NCI-H2107 treated with DMSO at 0.1 percent for 48 hours (cell line): ENCODE measurements at regions not wholly inside any gene's neighbourhood (a gene's known extent, or its start where the extent isn't known, plus 50 kb on each side); places are given as distances from the start of the nearest gene placed in this dataset.

Experiments used
- DNase-seq: peaks from one replicate; lab custom pipeline; 2025; ENCODE audit not compliant: unreplicated experiment; lab: John Stamatoyannopoulos, UW

DNA sequence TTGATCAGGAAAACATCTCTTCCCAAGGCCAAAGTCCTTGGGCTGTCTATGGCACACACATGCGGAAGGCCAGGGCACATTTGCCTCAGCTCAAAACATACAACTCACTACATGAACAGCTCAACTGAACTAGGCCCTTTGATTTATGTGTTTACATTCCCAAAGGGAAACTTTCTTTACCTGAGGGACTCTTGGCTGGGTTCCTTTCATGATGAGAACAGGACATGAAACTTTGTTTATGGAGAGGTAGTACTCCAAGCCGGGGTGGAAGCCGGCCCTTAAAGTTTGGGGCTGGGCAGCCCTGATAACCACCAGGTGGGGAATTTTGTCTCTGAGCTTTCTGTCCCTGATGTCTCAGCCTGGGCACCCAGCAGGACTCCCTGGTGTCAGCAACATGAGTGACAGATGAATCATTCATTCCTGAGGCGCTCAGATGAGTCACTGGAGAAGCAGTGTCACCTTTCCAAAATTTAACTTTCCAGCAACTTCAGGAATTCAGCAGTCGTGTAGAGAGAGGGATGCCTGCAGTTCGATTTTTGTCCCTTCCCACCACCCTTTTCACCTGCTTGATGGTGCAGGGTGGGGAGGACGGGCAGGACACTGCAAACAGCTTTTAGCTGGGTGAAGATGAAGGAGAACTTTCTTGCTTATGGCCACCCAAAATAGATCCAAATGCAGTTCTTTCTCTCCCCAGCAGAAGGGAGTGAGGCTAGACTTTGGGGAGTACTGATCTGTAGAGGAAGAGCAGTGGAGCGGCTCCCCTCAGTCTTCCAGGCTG is 331.6 kb downstream of the DYSF start:
- no peak for DNase-seq

DNA sequence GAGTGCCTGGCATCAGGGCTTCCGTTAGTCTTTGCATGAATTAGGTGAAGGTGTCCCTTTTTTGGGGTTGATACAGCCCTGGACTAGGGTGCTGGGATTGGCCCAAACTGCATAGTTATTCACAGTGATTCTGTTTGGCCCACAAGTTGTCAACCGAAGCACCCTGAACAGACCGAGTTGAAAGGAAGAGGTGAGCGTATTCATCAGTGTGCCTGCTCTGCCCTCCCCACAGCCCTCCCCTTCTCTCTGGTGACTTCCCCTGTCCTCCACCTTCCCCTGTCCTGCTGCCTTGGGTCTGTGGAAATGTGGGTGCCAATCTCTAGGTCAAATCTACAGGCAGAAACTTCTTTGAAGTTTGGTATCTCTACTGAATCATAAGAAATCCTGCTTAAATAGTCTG is 330.5 kb downstream of the DYSF start:
- no peak for DNase-seq

DNA sequence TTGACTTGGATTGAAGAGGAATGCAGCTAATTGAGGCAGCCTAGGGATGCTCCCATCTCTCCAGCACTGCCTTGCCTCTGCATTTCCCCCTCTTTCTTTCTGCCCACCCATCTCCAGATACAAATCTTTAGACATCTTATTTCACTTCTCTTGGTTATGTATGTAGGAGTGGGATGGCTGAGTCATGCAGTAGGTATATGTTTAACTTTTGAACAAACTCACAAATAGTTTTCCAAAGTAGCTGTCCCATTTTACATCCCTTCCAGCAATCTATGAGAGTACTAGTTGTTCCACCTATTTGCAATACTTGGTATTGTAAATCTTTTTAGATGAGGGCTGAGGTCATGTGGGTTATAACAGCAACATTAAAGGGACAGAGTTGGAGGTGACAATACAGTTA is 329.9 kb downstream of the DYSF start:
- no peak for DNase-seq

DNA sequence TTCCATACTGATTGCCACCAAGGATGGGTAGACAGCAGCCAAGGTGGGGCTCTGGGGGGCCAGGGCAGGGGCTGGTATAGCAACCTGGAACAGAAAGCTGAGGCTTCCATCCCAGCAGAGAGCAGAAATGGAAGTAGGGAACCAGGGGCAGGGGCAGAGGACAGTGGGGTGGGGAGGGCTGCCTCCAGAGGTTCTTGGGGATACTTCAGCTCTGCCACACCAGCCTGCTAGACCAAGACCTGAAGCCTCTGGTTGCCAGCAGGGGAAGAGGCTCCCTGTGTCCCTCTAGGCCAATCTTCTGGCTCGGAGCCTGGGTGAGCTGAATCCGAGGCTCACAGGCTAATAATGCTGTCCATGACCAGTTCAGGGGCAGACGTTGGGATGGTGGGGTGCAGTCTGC is 329.0 kb downstream of the DYSF start:
- no peak for DNase-seq

DNA sequence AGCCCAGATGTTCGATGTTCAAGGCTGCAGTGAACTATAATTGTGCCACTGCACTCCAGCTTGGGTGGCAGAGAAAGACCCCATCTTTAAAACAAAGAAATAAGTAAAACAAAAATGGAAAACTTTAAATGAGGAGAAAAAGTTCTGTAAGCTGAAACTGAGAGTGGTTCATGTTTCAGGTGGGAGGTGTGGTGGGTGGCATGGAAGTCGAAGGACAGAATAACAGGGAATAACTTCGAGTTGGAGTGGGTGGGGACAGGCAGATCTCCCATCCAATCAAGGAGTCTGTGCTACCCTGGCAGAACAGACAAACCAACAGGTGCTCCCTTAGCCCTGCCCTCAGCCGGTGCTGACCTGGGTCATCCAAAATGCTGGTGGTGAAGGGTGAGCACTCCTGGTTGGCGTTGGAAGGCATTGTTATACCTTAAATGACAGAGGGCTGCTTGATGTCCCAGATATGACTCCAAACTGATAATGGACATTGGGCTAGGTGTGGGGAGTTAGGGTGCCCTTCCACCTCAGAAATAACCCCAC is 328.4 kb downstream of the DYSF start:
- DNase-seq: no peak

DNA sequence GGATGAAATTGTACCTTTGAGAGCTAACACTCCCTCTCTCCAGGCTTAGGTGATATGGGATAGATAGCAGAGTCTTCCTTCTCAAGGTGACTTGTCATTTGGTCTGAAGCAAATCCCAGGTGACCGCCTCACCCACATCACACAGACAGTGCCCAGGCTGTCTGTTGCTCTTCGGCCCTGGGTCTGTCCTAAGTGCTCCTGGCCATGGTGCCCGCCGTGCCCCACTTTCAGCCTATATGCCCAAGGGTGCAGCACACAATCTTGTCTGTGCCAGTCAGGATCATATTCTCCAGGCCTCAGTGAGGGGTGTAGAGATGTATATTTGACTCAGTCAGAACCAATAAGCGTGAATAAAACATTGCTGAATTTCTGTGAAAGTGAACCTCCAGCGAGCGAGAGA is 326.8 kb downstream of the DYSF start:
- DNase-seq: no peak

DNA sequence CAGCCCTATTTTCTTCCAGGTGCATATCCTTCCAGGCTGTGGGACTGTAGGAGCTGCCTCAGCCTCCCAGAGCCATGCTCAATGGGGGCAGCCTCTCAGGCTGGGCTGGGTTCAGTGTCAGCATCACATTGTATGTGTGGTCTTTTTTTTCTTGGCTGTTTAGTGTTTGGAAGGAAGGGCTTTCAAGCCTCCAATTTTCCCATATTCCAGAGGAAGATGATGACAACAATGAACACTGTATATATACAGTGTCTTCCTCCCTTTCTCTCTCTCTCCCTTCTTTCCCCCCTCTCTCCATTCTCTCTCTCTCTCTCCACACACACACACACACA is 326.4 kb downstream of the DYSF start:
- DNase-seq: no peak

DNA sequence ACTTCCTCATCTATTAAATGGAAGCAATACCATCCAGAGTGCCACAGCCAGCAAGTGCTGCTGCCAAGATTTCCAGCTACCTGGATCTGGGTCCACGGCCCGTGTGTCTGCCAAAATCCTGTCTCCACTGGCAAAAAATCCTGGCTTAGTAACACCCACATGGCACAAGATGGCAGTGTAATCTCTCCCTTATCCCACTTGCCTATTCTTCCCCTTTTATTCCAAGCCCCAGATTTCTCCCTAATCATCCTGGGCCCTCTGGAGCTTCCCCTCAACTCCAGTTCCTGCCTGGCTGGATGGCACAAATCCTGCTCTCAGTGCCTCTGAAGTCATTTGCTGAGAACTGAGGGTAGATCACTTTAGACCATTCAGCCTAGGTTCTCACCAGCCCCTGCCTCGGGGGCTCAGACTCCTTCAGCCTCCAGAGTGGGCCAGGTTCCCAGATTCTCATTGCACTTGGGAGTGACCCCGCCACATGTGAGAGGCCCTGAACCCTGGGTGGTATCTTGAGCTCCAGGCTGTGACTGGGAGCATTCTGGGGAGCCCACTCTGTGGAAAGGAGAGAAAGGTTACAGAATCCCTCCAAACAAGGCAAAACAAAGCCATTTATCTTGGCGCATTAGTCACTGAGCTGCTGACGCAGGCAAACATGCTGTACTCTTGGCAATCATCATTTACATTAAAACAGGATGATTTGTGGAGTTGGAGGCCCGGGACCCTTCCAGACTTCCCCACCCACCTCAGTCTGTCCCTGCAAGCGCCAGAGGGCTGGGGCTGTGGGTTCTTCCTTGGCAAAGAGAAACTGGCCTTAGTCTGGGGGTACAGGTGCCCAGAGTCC is 325.8 kb downstream of the DYSF start:
- no peak for DNase-seq

DNA sequence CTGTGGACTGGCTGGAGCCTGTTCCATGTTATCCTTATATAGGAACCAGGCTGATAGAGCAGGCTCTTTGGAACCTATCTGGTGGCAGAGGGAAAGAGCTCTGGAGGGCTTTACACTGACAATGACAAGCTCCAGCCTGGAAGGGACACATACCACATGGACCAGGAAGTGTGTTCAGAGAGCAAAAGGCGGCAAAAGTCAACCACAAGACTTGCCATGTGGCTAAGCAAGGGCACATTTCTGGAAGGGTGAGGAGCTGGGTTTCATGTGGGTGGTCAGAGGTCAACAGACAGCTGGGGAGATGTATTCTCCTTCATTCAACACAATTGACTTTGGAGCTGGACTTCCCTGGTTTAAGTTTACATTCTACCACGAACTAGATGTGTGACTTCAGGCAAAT is 325.2 kb downstream of the DYSF start:
- no peak for DNase-seq

DNA sequence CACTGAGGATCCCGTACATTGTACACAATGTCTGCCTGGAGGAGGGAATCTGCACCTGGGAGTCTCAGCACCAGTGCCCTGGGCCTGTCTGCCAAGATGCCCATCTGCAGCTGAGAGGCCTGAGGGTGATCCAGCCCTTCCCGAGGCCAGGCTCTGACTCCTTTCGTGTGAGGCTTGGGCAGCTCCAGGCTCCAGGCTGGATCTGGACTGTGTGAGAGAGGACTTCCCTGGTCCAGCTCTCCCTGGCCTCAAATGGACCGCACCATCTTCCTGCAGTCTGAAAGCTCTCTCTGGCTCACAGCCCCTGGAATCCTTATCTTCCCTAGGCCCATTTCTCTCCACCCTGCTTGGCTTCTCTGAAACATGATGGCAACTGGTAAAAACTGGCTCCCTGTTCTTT is 324.6 kb downstream of the DYSF start:
- DNase-seq: no peak

DNA sequence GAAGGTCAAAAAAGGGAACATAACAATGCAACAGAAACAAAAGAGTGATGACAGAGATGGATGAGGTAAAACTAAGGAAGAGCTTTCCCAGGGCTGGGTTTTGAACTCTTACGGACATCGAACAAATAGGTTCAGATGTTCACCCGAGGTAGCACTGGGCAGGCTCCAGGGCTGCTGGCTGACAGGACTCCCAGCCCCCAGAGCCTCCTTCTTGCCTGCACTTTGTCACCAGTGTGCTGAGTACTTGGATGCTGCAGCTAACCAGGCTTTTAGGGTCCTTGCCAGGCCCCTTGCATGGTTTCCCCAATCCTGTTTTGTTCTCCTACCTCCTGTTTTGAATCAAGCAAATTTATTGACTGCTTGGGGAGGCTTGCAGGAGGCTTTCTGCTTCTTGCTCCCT is 322.9 kb downstream of the DYSF start:
- DNase-seq: no peak

DNA sequence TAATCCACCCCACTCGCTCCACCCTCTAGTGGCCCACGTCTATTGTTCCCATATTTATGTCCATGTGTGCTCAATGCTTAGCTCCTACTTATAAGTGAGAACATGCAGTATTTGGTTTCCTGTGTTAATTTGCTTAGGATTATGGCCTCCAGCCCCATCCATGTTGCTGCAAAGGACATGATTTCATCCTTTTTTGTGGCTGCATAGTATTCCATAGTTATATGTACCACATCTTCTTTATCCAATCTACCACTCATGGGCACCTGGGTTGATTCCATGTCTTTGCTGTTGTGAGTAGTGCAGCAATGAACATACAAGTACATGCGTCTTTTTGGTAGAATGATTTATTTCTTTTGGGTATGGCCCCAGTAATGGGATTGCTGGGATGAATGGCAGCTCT is 319.9 kb downstream of the DYSF start:
- DNase-seq: no peak

DNA sequence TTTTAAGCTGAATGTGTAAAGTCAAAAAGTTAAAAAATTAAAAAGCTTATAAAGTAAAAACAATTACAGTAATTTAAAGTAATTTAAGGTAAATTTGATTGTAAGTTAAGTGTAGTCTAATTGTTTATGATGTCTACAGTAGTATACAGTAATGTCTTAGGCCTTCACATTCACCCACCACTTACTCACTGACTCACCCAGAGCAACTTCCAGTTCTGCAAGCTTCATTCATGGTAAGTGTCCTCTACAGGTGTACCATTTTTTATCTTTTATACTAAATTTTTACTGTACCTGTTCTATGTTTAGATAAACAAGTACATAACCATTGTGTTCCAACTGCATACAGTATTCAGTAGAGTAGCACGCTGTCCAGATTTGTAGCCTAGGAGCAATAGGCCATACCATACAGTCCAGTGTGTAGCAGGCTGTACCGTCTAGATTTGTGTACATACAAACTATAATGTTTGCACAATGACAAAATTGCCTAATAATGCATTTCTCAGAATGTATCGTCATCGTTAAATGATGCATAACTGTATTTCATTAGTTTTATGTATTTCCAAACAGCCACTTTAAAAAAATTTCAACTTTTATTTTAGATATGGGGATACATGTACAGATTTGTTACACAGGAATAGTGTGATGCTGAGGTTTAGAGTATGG is 319.3 kb downstream of the DYSF start:
- no peak for DNase-seq

DNA sequence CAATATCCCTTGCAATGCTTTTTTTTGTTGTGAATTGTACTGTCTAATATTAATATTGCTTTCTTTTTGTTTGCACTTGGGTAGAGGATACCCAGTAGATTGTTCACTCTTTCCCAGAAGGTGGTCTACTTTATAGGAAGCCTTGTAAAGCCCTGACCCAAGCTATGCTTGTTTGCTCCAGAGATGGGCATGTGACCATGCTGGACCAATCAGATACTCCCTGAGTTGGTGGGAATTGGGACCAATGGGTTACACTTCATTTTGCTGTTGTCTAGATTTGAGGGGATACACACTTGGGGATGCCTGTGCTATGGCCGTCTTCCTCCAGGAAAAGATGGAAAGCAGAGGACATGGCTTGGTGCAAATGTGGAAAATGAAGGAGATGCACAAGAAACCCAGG is 314.3 kb downstream of the DYSF start:
- DNase-seq: no peak

DNA sequence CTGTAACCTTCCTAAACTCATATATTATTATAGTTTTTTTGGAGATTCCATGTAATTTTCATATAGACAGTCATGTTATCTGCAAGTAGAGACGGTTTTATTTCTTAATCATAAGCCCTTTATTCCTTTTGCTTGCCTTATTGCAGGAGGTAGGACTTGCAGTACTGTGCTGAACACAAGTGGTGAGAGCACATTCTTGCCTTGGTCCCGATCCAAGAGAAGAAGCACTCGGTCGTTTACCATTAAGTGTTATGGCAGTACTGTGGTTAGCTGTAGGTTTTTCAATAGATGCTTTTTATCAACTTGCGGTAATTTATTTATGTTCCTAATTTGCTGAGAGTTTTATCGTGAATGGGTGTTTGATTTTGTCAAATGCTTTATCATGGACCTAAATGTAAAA is 305.7 kb downstream of the DYSF start:
- DNase-seq: no peak

DNA sequence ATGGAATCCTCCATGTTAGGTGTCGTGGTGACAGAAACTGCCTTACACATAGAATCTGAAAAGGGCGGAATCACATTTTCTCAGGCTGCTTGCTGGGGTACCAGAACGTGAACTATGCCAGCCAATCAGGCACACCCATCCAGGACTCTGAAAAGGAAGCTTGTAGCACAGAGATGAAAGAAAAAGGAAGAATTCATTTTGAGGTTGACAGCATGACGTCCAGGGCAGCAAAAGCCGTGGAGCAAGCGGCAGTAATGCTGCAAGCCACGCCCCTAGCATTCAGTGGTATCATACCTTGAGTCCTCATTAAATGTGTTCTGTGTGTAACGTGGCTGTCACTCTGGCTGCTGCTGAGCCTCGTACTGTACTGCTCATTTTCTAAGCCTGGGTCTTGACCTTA is 304.0 kb downstream of the DYSF start:
- no peak for DNase-seq

DNA sequence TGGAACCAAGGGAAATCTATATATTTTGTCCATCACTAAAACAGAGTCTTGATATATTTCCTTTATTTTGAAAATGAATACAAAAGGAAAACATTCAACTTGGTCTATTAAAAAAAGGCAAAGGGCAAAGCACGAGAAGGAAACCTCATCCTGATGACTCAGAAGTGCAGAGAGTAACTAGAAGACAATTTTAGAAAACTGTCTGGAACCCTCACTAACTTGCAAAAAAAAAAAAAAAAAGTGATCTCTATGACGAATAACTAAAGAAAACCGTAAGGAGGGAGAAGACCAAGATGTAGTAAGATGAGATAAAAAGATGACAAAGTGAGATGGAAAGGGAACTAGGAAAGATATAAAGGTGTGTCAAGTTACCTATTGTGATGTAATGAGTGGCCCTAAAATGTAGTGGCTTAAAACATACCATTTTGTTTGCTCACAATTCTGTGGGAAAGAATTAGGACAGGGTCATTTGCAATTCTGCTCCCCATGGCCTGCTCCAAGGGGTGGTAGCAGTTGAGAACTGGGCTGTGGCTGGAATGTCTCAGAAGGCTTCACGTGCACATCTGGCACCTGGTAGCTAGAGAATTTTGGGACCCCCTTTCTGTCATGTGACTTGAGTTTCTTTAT is 303.0 kb downstream of the DYSF start:
- no peak for DNase-seq

DNA sequence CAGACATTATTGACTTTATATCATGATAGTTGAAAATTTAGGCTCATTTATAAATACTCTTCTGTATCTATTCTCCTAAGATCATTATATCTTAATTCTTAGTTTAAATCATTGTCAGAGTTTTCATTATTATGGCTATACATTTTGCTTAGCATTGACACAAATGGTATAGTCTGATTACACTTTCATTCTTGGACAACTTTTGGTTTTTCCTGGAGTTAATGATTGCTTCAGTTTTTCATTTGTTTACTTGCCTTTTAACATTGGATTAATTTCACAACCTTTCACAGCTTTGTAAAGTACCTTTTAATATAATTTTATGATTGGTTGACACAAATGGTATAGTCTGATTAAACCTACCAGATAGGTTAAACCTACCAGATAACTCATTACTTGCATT is 298.2 kb downstream of the DYSF start:
- no peak for DNase-seq

DNA sequence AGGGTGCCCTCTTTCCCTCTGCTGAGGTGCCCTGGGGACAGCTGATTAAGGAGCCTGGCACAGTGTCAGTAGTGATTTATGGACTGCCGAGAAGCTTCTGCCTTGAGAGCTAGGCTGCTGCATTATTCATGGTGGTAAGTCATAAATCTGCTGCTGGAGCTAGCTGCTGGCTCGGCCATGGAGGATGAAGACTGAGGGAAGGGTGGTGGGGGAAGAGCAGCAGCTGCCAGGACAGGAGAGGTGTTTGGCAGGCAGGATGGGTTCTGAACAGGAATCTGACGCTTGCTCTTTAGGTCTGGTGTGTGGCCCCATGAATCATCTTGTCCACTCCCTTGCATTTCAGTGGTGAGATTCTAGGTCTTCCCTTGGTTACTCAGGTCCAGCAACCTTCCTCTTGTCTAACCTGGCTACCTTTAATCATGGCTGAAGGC is 296.3 kb downstream of the DYSF start:
- DNase-seq: no peak

DNA sequence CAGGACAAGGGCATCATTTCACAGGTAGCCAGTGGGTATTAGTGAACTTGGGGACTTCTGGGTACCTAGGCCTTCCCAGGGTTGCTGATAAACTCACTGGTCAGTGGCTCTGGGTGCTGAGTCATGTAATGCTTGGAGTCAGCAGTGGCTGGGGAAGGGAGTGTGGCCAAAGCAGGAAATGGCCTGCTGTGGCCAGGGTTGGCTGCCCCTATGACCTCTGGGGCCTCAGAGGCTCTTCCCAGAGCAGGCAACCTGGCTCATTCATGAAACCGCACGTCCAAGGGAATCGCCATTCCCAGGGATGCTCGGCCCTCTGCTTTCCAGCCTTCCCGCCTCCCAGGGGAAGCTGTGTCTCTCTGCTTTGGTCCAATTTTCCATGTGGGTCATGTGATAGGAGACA is 294.9 kb downstream of the DYSF start:
- no peak for DNase-seq

DNA sequence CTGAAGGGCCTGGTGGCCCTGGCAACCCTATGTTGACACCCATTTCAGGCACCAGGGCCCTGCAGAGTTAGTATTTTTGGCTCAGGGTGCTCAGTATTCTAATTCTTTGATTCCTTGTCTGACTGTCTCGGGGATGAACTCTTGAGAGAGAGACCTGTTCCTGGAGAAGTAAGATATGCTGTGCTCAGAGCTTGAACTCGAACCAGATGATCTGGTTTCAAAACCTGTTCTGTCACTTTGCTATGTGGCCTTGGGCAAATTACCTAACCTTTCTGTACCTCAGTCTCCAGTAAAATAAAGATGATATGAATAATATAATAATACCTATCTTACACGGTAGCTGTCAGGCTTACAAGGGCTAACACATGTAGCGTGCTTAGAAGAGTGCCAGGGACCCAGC is 294.2 kb downstream of the DYSF start:
- DNase-seq: no peak
